HepG2 (cell line): ENCODE measurements at regions not wholly inside any gene's neighbourhood (a gene's known extent, or its start where the extent isn't known, plus 50 kb on each side); places are given as distances from the start of the nearest gene placed in this dataset.

Experiments used
- ATAC-seq: fragments of 200-7000 bp; cut with Tn5 transposase; 3 replicates; pipeline ENCODE4 v1.9.1; 2020; ENCODE audit warnings: mild to moderate bottlenecking, moderate library complexity
- BruUV-seq: library from RNA; stranded (reverse); fragments of 400-500 nt; replicated peaks from 2 replicates; lab custom pipeline; 2021; lab: Mats Ljungman, UMichigan
- CTCF ChIA-PET: fragments of 300-600 bp; formaldehyde crosslinking; extraction: SDS; loops from one replicate; lab custom pipeline; 2021; ENCODE audit warnings: low total read pairs, inconsistent platforms, low intra/inter-chr PET ratio; lab: Yijun Ruan, JAX
- POLR2A ChIA-PET: fragments of 350-600 bp; sonication (Branson Sonifier 250); formaldehyde crosslinking; loops from one replicate; lab custom pipeline; 2020; ENCODE audit warnings: antibody characterized with exemption, inconsistent platforms; lab: Yijun Ruan, JAX
- DNase-seq: peaks from one replicate; pipeline ENCODE4 v3.0.0-alpha.2; 2015; ENCODE audit warnings: low spot score
- FAIRE-seq: peaks from 3 replicates; lab custom pipeline; 2011; peaks lifted over from hg19 to GRCh38; lab: Jason Lieb, UNC
- H2AFZ ChIP-seq: one replicate; pipeline ENCODE4 v1.6.1; 2011; ENCODE audit warnings: low read length, inconsistent platforms
- H3K27ac ChIP-seq: fragments of 300-600 bp; 3 replicates; pipeline ENCODE4 v1.8.0; 2011; ENCODE audit warnings: mixed run types, mild to moderate bottlenecking, mixed read lengths, low read length, inconsistent platforms; ENCODE audit not compliant: insufficient read depth; ENCODE audit errors: extremely low read length
- H3K27me3 ChIP-seq, 2 experiments: fragments of 200-600 bp in 1 of 2; 2 replicates in 1 of 2; 3 replicates in 1 of 2; pipeline versions ENCODE4 v1.6.0 to v1.8.0; 2011; ENCODE audit warnings: low read length in 2 of 2, mild to moderate bottlenecking in 2 of 2, moderate library complexity in 2 of 2, inconsistent platforms in 1 of 2; ENCODE audit not compliant: insufficient read depth in 2 of 2, control insufficient read depth in 1 of 2
- H3K36me3 ChIP-seq, 2 experiments: fragments of 200-600 bp in 1 of 2; replicated peaks in 1 of 2; 2 replicates in 1 of 2; 3 replicates in 1 of 2; pipeline versions ENCODE4 v1.5.1 to v1.8.0; 2011; ENCODE audit warnings: low read length in 2 of 2, inconsistent platforms in 1 of 2; ENCODE audit not compliant: insufficient read depth in 2 of 2, control insufficient read depth in 1 of 2
- H3K4me1 ChIP-seq: 2 replicates; pipeline ENCODE4 v1.5.1; 2012; ENCODE audit warnings: low read length, inconsistent platforms; ENCODE audit not compliant: insufficient read depth
- H3K4me2 ChIP-seq: 2 replicates; pipeline ENCODE4 v1.6.0; 2011; ENCODE audit warnings: low read depth, low read length, inconsistent platforms
- H3K4me3 ChIP-seq, 3 experiments: fragments of 200-600 bp in 1 of 3; sonication (generic), shearing (Covaris generic) in 1 of 3; replicated peaks in 1 of 3; 2 replicates each; pipeline ENCODE4 v1.5.1; 2011 to 2016; ENCODE audit warnings: low read length in 3 of 3, inconsistent platforms in 2 of 3, low read depth in 2 of 3, mild to moderate bottlenecking in 2 of 3, control low read depth in 1 of 3, mixed read lengths in 1 of 3; ENCODE audit not compliant: insufficient read depth in 1 of 3
- H3K79me2 ChIP-seq: one replicate; pipeline ENCODE4 v1.6.1; 2011; ENCODE audit warnings: low read length, inconsistent platforms; ENCODE audit not compliant: insufficient read depth
- H3K9ac ChIP-seq: 2 replicates; pipeline ENCODE4 v1.6.0; 2011; ENCODE audit warnings: mild to moderate bottlenecking, low read depth, low read length, inconsistent platforms; ENCODE audit not compliant: insufficient read depth
- H3K9me3 ChIP-seq: 2 replicates; pipeline ENCODE4 v1.5.1; 2012; ENCODE audit warnings: mild to moderate bottlenecking, low read length
- H4K20me1 ChIP-seq: 2 replicates; pipeline ENCODE4 v1.6.0; 2011; ENCODE audit warnings: inconsistent platforms, mild to moderate bottlenecking, low read length, moderate library complexity; ENCODE audit not compliant: insufficient read depth
- HMGXB4 ChIP-seq, 2 experiments: sonication (generic) in 1 of 2; formaldehyde crosslinking in 1 of 2; IDR thresholded peaks; 2 replicates each; pipeline versions ENCODE4 v1.4.0 to v1.6.1; 2018 to 2020; ENCODE audit warnings: missing genetic modification reagents in 2 of 2, borderline replicate concordance in 1 of 2, low read depth in 1 of 2, mild to moderate bottlenecking in 1 of 2, missing biosample characterization in 1 of 2
- RBFOX2 ChIP-seq: fragments of 200-400 bp; formaldehyde crosslinking; IDR thresholded peaks from 2 replicates; pipeline ENCODE4 v1.6.1; 2017; ENCODE audit warnings: low read depth, mild to moderate bottlenecking, low read length
- RBM39 ChIP-seq: fragments of 200-400 bp; formaldehyde crosslinking; IDR thresholded peaks from one replicate; pipeline ENCODE4 v1.6.1; 2018; ENCODE audit warnings: antibody characterized with exemption, mild to moderate bottlenecking, low read depth, low read length; ENCODE audit not compliant: poor library complexity, severe bottlenecking
- SOX6 ChIP-seq, 2 experiments: fragments of 450-650 bp in 1 of 2; sonication (generic) in 1 of 2; formaldehyde crosslinking in 1 of 2; IDR thresholded peaks; 2 replicates each; pipeline versions ENCODE4 v1.4.0 to v1.6.1; 2017 to 2020; ENCODE audit warnings: antibody characterized with exemption in 1 of 2, mild to moderate bottlenecking in 1 of 2, missing genetic modification reagents in 1 of 2
- ZHX2 ChIP-seq, 2 experiments: sonication (generic) in 1 of 2; formaldehyde crosslinking in 1 of 2; IDR thresholded peaks; 2 replicates each; pipeline versions ENCODE4 v1.6.1 to v1.9.0; 2014 to 2022; ENCODE audit warnings: antibody characterized with exemption in 1 of 2, borderline replicate concordance in 1 of 2, inconsistent platforms in 1 of 2, low read depth in 1 of 2, missing genetic modification reagents in 1 of 2
- ZNF101 ChIP-seq: sonication (generic); formaldehyde crosslinking; IDR thresholded peaks from 2 replicates; pipeline ENCODE4 v1.4.0; 2020; ENCODE audit warnings: mild to moderate bottlenecking, low read depth, missing genetic modification reagents, borderline replicate concordance
- WGBS: methylation state at CpG from one replicate; pipeline ENCODE4 v1.1.6; 2017; ENCODE audit warnings: low lambda C conversion rate; 5-methylcytosine and 5-hydroxymethylcytosine counted together
- in situ Hi-C: cut with HindIII; loops from 2 replicates; pipeline ENCODE4 v1.10.0; 2017; ENCODE audit warnings: low pct_unique_long_range_greater_than_20kb; ENCODE audit not compliant: extremely low pct_ligation_motif_present
- intact Hi-C: fragments of 100-400 bp; cut with micrococcal nuclease; formaldehyde crosslinking; loops from one replicate; pipeline ENCODE4 v1.10.0; 2022; ENCODE audit not compliant: unreplicated experiment

GRCh38 chr18:37639846-37640245 lies 74.2 kb upstream of the CELF4 start:
- no peaks in the 10 kb centered on the region for H3K4me1 ChIP-seq
- no TSS peak for BruUV-seq
- H3K36me3 ChIP-seq: no peaks in the 10 kb centered on the region
- H2AFZ ChIP-seq: no peak overlapping the region
- no peak overlapping the region for H3K4me2 ChIP-seq
- peaks cover 18% of the 10 kb centered on the region; the same call in 1 of the 2 replicates for H3K9me3 ChIP-seq
- 0% methylated on average over 3 of the region's 3 CpGs for WGBS
- ATAC-seq: no peak
- no peaks in the 10 kb centered on the region for H4K20me1 ChIP-seq
- H3K79me2 ChIP-seq: no peaks in the 10 kb centered on the region
- no peaks in the 10 kb centered on the region for H3K27me3 ChIP-seq
- ChIA-PET POLR2A (no interaction called here), CTCF (no interaction called here)
- intact Hi-C loops: no loop called here
- in situ Hi-C loops: no loop called here
- H3K9ac ChIP-seq: no peak overlapping the region
- no peak for FAIRE-seq
- no peak overlapping the region for H3K27ac ChIP-seq
- no peak for DNase-seq
- H3K4me3 ChIP-seq: no peak overlapping the region
- TF ChIP-seq ZHX2 (IDR thresholded peaks at IDR 0.05; ENCODE audit: low read depth) (no peak), ZHX2 (CRISPR knock-in tag; IDR thresholded peaks at IDR 0.05; ENCODE audit: borderline replicate concordance) (no peak), SOX6 (IDR thresholded peaks at IDR 0.05) (no peak), SOX6 (CRISPR knock-in tag; IDR thresholded peaks at IDR 0.05) (no peak), RBFOX2 (no peak), RBM39 (no peak), HMGXB4 (CRISPR knock-in tag; IDR thresholded peaks at IDR 0.05; ENCODE audit: borderline replicate concordance in 1 of 2, low read depth in 1 of 2) (no peak), ZNF101 (CRISPR knock-in tag) (no peak)
